Heart left ventricle (tissue), 13 donors: ENCODE measurements at regions not wholly inside any gene's neighbourhood (a gene's known extent, or its start where the extent isn't known, plus 50 kb on each side); places are given as distances from the start of the nearest gene placed in this dataset.
"Not testable (repeated sequence)": the region's sequence is repeated elsewhere in the genome, so short reads cannot be mapped to it uniquely, and the experiment has no call there.

Source experiments
- CTCF ChIP-seq, 12 donors: fragments of 200-600 bp; sonication (generic) in 4 of 12; IDR thresholded peaks; one replicate each; pipeline versions ENCODE4 v1.5.0 to v1.8.0; 2018 to 2022; ENCODE audit warnings: antibody characterized with exemption in 12 of 12, mild to moderate bottlenecking in 5 of 12
- POLR2A ChIP-seq, 2 donors: fragments of 450-650 bp; IDR thresholded peaks; one replicate each; pipeline ENCODE4 v1.6.1; 2017; ENCODE audit warnings: antibody characterized with exemption in 2 of 2, mild to moderate bottlenecking in 2 of 2, moderate library complexity in 2 of 2
- donor health status: ischemic (EF 13 %, LVEDD 7.1; RV severe dilation, severe dysfunction).
- donor health status: DM: no; HTN: yes; CAD: no.
- donor health status: DM: no; HTN: no; CAD: no.
- donor health status: ischemic (EF 25% LVEDD 6.9; RV normal size, moderate dysfunction).
- donor health status: ischemic (EF 25% LVEDD 5.7; RV mildly dilated, moderate dysfunction).
- donor health status: ischemic (EF 35%, LVEDD 5.7; RV mildly dilated, moderate dysfunction).
- donor health status: nonischemic (EF 11% LVEDD 7.7; RV severe dilation, severe dysfunction).
- donor health status: DM: yes; HTN: yes; CAD: no.
- donor health status: PGD.
- donor health status: ischemic (EF 29% LVEDD 5.4; RV normal size, mild dysfunction).
- donor health status: nonischemic (EF 23%, LVEDD 6.1; RV moderate dilation, normal function).

GRCh38 chr10:38437359-38437758 is 343.2 kb downstream of the ZNF37A start:
- TF ChIP-seq CTCF, POLR2A (IDR thresholded peaks at IDR 0.05): not testable (repeated sequence)
